ENCODE measurements at regions not wholly inside any gene's neighbourhood (a gene's known extent, or its start where the extent isn't known, plus 50 kb on each side); places are given as distances from the start of the nearest gene placed in this dataset.

DNA sequence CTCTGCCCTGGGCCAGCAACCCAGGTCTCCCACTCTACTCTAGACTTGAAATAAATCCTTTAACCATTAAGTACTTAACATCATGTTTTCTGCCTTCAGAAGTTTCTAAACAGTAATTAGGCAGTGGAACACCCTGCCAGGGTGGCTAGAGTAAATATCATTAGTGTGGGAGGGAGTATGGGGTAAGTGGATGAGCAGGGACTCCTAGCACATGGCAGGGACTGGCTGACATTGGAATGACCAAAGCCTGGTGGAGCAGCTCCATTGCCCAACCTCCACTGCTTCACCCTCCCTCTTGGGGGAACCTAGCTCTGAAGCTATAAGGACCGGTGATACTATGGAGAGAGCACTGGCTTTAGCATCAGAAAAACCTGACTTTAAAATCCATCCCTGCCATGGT lies 167.1 kb downstream of the MAFB start:
- H3K4me3 ChIP-seq (ENCODE audit: low read depth, low read length) = no peak overlapping the region
- no peak for DNase-seq (ENCODE audit: low read depth, low spot score)
- TF ChIP-seq, protein P1, sequence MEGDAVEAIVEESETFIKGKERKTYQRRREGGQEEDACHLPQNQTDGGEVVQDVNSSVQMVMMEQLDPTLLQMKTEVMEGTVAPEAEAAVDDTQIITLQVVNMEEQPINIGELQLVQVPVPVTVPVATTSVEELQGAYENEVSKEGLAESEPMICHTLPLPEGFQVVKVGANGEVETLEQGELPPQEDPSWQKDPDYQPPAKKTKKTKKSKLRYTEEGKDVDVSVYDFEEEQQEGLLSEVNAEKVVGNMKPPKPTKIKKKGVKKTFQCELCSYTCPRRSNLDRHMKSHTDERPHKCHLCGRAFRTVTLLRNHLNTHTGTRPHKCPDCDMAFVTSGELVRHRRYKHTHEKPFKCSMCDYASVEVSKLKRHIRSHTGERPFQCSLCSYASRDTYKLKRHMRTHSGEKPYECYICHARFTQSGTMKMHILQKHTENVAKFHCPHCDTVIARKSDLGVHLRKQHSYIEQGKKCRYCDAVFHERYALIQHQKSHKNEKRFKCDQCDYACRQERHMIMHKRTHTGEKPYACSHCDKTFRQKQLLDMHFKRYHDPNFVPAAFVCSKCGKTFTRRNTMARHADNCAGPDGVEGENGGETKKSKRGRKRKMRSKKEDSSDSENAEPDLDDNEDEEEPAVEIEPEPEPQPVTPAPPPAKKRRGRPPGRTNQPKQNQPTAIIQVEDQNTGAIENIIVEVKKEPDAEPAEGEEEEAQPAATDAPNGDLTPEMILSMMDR (IDR thresholded peaks at IDR 0.05; ENCODE audit: insufficient read depth, low read length, missing control alignments) = no peak
- ChIA-PET CTCF (no interaction called here), POLR2A (no interaction called here)

DNA sequence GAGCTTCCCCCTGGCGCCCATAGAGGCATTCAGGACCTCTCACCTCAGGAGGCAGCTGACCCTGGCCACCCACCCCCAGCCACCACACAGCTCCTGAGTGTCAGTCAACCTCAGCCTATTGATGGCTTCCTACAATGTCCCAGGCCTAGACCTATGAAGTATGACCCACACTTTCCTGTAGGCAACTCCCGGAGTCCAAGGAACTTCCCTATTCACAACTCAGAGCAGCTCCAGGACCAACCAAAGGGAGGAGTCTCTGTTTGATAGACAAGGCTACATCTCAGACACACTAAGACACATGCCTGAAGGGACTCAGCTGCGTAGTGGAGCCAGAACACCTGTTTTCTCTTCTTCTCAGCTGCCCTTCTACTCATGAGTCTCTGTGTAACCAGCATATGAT lies 169.1 kb downstream of the MAFB start:
- DNase-seq (ENCODE audit: low read depth, low spot score) = no peak
- ChIA-PET CTCF (interaction anchor here (0.6 to 1.0 kb wide), 2 partner anchors 33 to 255 kb away, joined by 3 to 4 read pairs; no protein-coding TSS in a partner anchor), POLR2A (no interaction called here)
- H3K4me3 ChIP-seq (ENCODE audit: low read depth, low read length) = no peak overlapping the region
- TF ChIP-seq, protein P1 (IDR thresholded peaks at IDR 0.05; ENCODE audit: insufficient read depth, low read length, missing control alignments) = no peak

DNA sequence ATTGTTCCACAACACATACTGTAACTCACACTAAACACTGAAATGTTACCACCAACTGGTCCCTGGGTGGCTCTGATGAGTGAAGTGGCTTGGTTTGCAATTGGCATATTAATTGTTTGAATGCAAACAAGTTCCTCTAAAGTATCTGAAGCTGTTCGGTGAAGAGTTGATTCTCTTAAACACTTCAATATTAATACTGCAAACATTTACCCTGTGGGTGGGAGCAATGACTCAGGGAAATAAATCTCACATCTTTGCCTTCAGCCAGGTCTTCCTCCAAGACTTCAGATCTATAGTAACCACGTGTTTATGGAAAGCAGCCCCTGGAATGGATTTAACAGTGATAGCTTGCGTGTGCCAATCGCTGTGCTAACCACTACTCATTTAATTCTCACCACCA lies 176.0 kb downstream of the MAFB start:
- H3K4me3 ChIP-seq (ENCODE audit: low read depth, low read length) = no peak overlapping the region
- CTCF ChIA-PET = no interaction called here
- TF ChIP-seq, protein P1 (IDR thresholded peaks at IDR 0.05; ENCODE audit: insufficient read depth, low read length, missing control alignments) = no peak
- POLR2A ChIA-PET = interaction anchor here (1.3 to 1.6 kb wide), 2 partner anchors 11 to 176 kb away, joined by 3 to 7 read pairs; partner anchors contain the start of gene MAFB
- no peak for DNase-seq (ENCODE audit: low read depth, low spot score)

DNA sequence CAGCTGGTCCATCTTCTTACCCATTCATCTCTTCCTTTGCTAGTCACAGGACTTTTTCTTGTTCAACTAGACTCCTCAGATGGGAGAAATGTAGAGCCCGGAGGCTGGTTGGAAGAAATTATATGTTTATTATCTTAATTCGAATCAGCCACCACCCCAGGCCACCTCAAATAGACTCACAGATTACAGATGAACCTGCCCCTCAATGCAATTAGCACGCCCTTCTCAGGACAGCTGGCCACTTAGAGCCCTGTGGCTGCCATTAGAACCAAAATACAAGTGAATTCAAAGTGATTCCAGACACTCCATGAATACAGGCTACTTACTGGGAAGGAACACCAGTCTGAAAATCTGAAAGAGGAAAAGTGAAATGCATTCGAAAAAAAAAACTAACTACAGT lies 176.4 kb downstream of the MAFB start:
- H3K4me3 ChIP-seq (ENCODE audit: low read depth, low read length) = no peak overlapping the region
- TF ChIP-seq, protein P1 (IDR thresholded peaks at IDR 0.05; ENCODE audit: insufficient read depth, low read length, missing control alignments) = no peak
- DNase-seq (ENCODE audit: low read depth, low spot score) = no peak
- ChIA-PET CTCF (no interaction called here), POLR2A (interaction anchor here (1.3 to 1.6 kb wide), 2 partner anchors 12 to 176 kb away, joined by 3 to 7 read pairs; partner anchors contain the start of gene MAFB)

DNA sequence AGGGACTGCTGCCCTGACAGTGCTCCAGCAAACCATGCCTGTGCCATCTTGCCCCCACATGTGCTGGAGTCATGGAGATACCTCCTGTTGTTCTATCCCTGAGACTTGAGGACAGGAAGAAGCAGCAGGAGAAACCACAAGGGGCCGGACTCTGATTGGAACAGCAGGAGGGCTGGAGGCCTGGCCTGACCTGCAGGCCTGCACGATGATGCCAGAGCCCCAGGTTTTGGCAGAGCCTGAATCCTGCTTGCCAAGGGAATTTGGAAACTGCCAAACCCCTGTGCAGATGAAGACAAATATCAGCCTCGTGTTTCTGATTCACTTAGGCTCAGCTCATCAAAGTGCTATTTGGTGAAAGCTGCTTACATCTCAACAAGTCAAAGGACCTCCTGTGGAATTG lies 177.6 kb downstream of the MAFB start:
- ChIA-PET POLR2A (interaction anchor here (1.6 kb wide), 1 partner anchor 178 kb away, joined by 3 read pairs; the partner anchor contains the start of gene MAFB), CTCF (no interaction called here)
- H3K4me3 ChIP-seq (ENCODE audit: low read depth, low read length) = no peak overlapping the region
- TF ChIP-seq, protein P1 (IDR thresholded peaks at IDR 0.05; ENCODE audit: insufficient read depth, low read length, missing control alignments) = no peak
- no peak for DNase-seq (ENCODE audit: low read depth, low spot score)

DNA sequence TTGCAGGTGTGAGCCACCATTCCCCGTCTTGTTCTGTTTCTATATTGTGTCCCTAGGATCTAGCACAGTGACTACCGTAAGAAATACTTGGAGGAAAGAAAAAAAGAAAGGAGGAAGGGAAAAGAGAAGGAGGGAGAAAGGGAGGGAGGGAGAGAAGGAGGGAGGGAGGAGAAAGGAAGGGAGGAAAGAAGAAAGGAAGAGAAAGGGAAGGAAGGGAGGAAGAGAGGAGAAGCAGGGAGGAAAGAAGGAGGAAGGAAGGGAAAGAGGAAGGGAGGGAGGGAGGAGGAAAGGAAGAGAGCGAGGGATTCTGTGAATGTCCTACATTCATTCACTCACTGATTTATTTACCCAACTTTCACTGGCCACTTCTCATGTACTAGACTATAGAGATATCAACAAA lies 178.4 kb downstream of the MAFB start:
- CTCF ChIA-PET = no interaction called here
- no peak overlapping the region for H3K4me3 ChIP-seq (ENCODE audit: low read depth, low read length)
- DNase-seq (ENCODE audit: low read depth, low spot score) = no peak
- POLR2A ChIA-PET = interaction anchor here (1.6 kb wide), 1 partner anchor 178 kb away, joined by 3 read pairs; the partner anchor contains the start of gene MAFB
- TF ChIP-seq, protein P1 (IDR thresholded peaks at IDR 0.05; ENCODE audit: insufficient read depth, low read length, missing control alignments) = no peak

Measured in AG04449 (cell line).